K562 (cell line): ENCODE measurements at regions not wholly inside any gene's neighbourhood (a gene's known extent, or its start where the extent isn't known, plus 50 kb on each side); places are given as distances from the start of the nearest gene placed in this dataset.

ENCODE experiments used
- ATAC-seq: fragments of 200-7000 bp; cut with Tn5 transposase; 3 replicates; pipeline ENCODE4 v1.9.1; 2020; ENCODE audit warnings: moderate library complexity
- BruUV-seq: library from RNA; stranded (reverse); fragments of 400-500 nt; replicated peaks from 2 replicates; lab custom pipeline; 2021; lab: Mats Ljungman, UMichigan
- CTCF ChIA-PET: fragments of 300-600 bp; formaldehyde crosslinking; extraction: SDS; loops from one replicate; lab custom pipeline; 2021; ENCODE audit warnings: low intra/inter-chr PET ratio; lab: Yijun Ruan, JAX
- POLR2A ChIA-PET: fragments of 300-600, 350-650 bp; sonication (Branson Sonifier 250); formaldehyde crosslinking; extraction: SDS; loops from one replicate; lab custom pipeline; 2021; ENCODE audit warnings: antibody characterized with exemption, inconsistent platforms; lab: Yijun Ruan, JAX
- DNase-seq, 4 experiments: peaks; one replicate each; pipeline versions ENCODE4 v3.0.0 to v3.0.0-alpha.2; 2011 to 2018; ENCODE audit warnings: low spot score in 3 of 4, mixed read lengths in 3 of 4; ENCODE audit errors: extremely low read depth in 1 of 4
- FAIRE-seq: peaks from 2 replicates; lab custom pipeline; 2011; peaks lifted over from hg19 to GRCh38; lab: Jason Lieb, UNC
- H2AFZ ChIP-seq: 2 replicates; pipeline ENCODE4 v1.6.0; 2011; ENCODE audit warnings: low read depth, low read length, control low read depth, inconsistent platforms
- H3K27ac ChIP-seq: fragments of 200-600 bp; 3 replicates; pipeline ENCODE4 v1.8.0; 2011; ENCODE audit warnings: low read depth, mild to moderate bottlenecking, control low read depth, inconsistent platforms, low read length, moderate library complexity, mixed read lengths; ENCODE audit errors: extremely low read depth
- H3K27me3 ChIP-seq, 2 experiments: fragments of 300-600 bp in 1 of 2; 2 replicates in 1 of 2; 3 replicates in 1 of 2; pipeline versions ENCODE4 v1.6.0 to v1.8.0; 2011; ENCODE audit warnings: inconsistent platforms in 2 of 2, low read length in 2 of 2, mild to moderate bottlenecking in 1 of 2, mixed read lengths in 1 of 2, moderate library complexity in 1 of 2; ENCODE audit not compliant: control insufficient read depth in 2 of 2, insufficient read depth in 2 of 2
- H3K36me3 ChIP-seq: fragments of 300-600 bp; 3 replicates; pipeline ENCODE4 v1.8.0; 2011; ENCODE audit warnings: mild to moderate bottlenecking, low read length, inconsistent platforms; ENCODE audit not compliant: control insufficient read depth, insufficient read depth
- H3K4me1 ChIP-seq, 2 experiments: fragments of 200-600 bp in 1 of 2; replicated peaks in 1 of 2; 2 replicates in 1 of 2; 3 replicates in 1 of 2; pipeline versions ENCODE4 v1.5.1 to v1.8.0; 2011; ENCODE audit warnings: inconsistent platforms in 2 of 2, low read length in 2 of 2, mild to moderate bottlenecking in 1 of 2, mixed read lengths in 1 of 2, moderate library complexity in 1 of 2; ENCODE audit not compliant: control insufficient read depth in 2 of 2, insufficient read depth in 2 of 2
- H3K4me2 ChIP-seq: 2 replicates; pipeline ENCODE4 v1.6.1; 2011; ENCODE audit warnings: low read length, control low read depth, inconsistent platforms, mixed read lengths; ENCODE audit not compliant: insufficient read depth
- H3K4me3 ChIP-seq: fragments of 200-600 bp; sonication (generic), shearing (Covaris generic); 2 replicates; pipeline ENCODE4 v1.5.1; 2016; ENCODE audit warnings: control low read depth, inconsistent platforms
- H3K79me2 ChIP-seq: fragments of 200-600 bp; 3 replicates; pipeline ENCODE4 v1.8.0; 2011; ENCODE audit warnings: low read length, inconsistent platforms; ENCODE audit not compliant: control insufficient read depth, insufficient read depth
- H3K9ac ChIP-seq, 2 experiments: 2 replicates each; pipeline versions ENCODE4 v1.6.0 to v1.6.1; 2011; ENCODE audit warnings: low read depth in 2 of 2, low read length in 2 of 2, control low read depth in 1 of 2, inconsistent platforms in 1 of 2, mild to moderate bottlenecking in 1 of 2, mixed read lengths in 1 of 2; ENCODE audit not compliant: insufficient read depth in 1 of 2
- H3K9me1 ChIP-seq: one replicate; pipeline ENCODE4 v1.6.0; 2011; ENCODE audit warnings: inconsistent platforms, mild to moderate bottlenecking, low read length, moderate library complexity; ENCODE audit not compliant: control insufficient read depth, insufficient read depth
- H3K9me3 ChIP-seq: replicated peaks from 2 replicates; pipeline ENCODE4 v1.5.1; 2011; ENCODE audit warnings: low read depth, low read length, inconsistent platforms; ENCODE audit not compliant: control insufficient read depth, insufficient read depth
- H4K20me1 ChIP-seq: replicated peaks from 2 replicates; pipeline ENCODE4 v1.6.1; 2011; ENCODE audit warnings: low read length, inconsistent platforms, mixed read lengths; ENCODE audit not compliant: control insufficient read depth, insufficient read depth
- BDP1 ChIP-seq: IDR thresholded peaks from 3 replicates; pipeline ENCODE4 v1.6.1; 2011; ENCODE audit not compliant: insufficient read length, insufficient read depth
- BRD9 ChIP-seq: fragments of 450-650 bp; IDR thresholded peaks from 2 replicates; pipeline ENCODE4 v1.6.1; 2018; ENCODE audit warnings: low read depth; ENCODE audit not compliant: partially characterized antibody
- EHMT2 ChIP-seq: fragments of 450-650 bp; IDR thresholded peaks from 2 replicates; pipeline ENCODE4 v1.6.1; 2018; ENCODE audit warnings: antibody characterized with exemption
- HNRNPH1 ChIP-seq: fragments of 200-400 bp; formaldehyde crosslinking; optimal IDR thresholded peaks from 2 replicates; pipeline ENCODE3; 2017; ENCODE audit warnings: low read depth, mild to moderate bottlenecking, low read length, moderate library complexity
- POLR2B ChIP-seq: fragments of 450-650 bp; IDR thresholded peaks from 2 replicates; pipeline ENCODE4 v1.6.1; 2018; ENCODE audit warnings: low read depth; ENCODE audit not compliant: partially characterized antibody
- PYGO2 ChIP-seq: fragments of 450-650 bp; IDR thresholded peaks from 2 replicates; pipeline ENCODE4 v1.6.1; 2016; ENCODE audit warnings: mild to moderate bottlenecking, missing genetic modification characterization, moderate library complexity, missing compliant biosample characterization
- TEAD4 ChIP-seq, 2 experiments: sonication (generic) in 1 of 2; formaldehyde crosslinking in 1 of 2; IDR thresholded peaks; 2 replicates each; pipeline versions ENCODE4 v1.6.1 to v1.8.0; 2012 to 2022; ENCODE audit warnings: borderline replicate concordance in 1 of 2, inconsistent platforms in 1 of 2, low read length in 1 of 2, mild to moderate bottlenecking in 1 of 2, missing genetic modification reagents in 1 of 2
- TOE1 ChIP-seq, 2 experiments: fragments of 450-650 bp in 1 of 2; sonication (generic) in 1 of 2; formaldehyde crosslinking in 1 of 2; IDR thresholded peaks; 2 replicates each; pipeline versions ENCODE4 v1.7.1 to v1.8.0; 2016 to 2022; ENCODE audit warnings: borderline replicate concordance in 2 of 2, mild to moderate bottlenecking in 2 of 2, antibody characterized with exemption in 1 of 2, inconsistent platforms in 1 of 2, low read depth in 1 of 2, missing genetic modification reagents in 1 of 2, moderate library complexity in 1 of 2
- TRIM28 ChIP-seq: fragments of 450-650 bp; IDR thresholded peaks from 2 replicates; pipeline ENCODE4 v1.6.1; 2017
- ZC3H8 ChIP-seq: fragments of 450-650 bp; IDR thresholded peaks from 2 replicates; pipeline ENCODE4 v1.6.1; 2017
- WGBS: fragments of 100-300 bp; shearing (Covaris generic); methylation state at CpG from one replicate; pipeline ENCODE4 v1.1.6; 2016; ENCODE audit warnings: low coverage, mixed read lengths; ENCODE audit not compliant: insufficient coverage; ENCODE audit errors: missing lambda C conversion rate; 5-methylcytosine and 5-hydroxymethylcytosine counted together
- in situ Hi-C: fragments of 300-500 bp; cut with MboI; formaldehyde crosslinking; loops from 4 replicates; pipeline ENCODE4 v1.15.0; 2018; ENCODE audit warnings: inconsistent platforms, mixed read lengths
- intact Hi-C: fragments of 100-400 bp; cut with micrococcal nuclease; formaldehyde crosslinking; loops from 2 replicates; pipeline ENCODE4 v1.14.2; 2022
- TF ChIP-seq, protein P1 (sequence below): fragments of 450-650 bp; IDR thresholded peaks from 2 replicates; pipeline ENCODE4 v1.7.0; 2016; ENCODE audit warnings: borderline replicate concordance
- TF ChIP-seq, protein P2 (sequence below), 2 experiments: fragments of 450-650 bp; IDR thresholded peaks; 2 replicates each; pipeline ENCODE4 v1.6.1; 2016
- TF ChIP-seq, protein P3 (sequence below): fragments of 450-650 bp; formaldehyde crosslinking; IDR thresholded peaks from 2 replicates; pipeline ENCODE4 v1.4.0; 2022; ENCODE audit warnings: missing genetic modification characterization
- TF ChIP-seq, protein P4 (sequence below): fragments of 450-650 bp; formaldehyde crosslinking; IDR thresholded peaks from 2 replicates; pipeline ENCODE4 v1.4.0; 2020; ENCODE audit warnings: mild to moderate bottlenecking, moderate library complexity

DNA sequence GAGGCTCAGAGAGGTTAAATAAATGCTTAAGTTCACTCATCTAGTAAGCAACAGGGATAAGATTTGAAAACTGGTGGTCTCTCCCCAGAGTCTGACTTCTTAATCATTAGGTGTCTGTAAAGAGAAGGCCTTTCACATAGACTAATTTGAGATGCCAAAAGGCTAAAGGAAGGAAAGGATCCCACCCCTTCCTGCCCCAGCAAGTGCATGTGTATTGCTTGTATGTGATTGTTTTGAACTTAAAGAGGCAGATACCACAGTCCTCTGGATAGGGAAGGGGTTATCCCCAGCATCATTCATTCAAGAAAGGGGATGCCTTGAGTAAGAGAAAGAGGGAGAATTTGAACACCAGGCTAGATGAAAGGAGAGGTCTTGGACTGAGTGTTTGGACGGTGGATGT is 192.0 kb downstream of the OGFRL1 start:
- BruUV-seq, result no TSS peak

More for the DNA sequence above, 192.0 kb downstream of the OGFRL1 start:
- ChIA-PET POLR2A (no interaction called here), CTCF (no interaction called here)
- H3K27me3 ChIP-seq, result no peaks in the 10 kb centered on the region
- H3K36me3 ChIP-seq, result no peaks in the 10 kb centered on the region
- no peaks in the 10 kb centered on the region for H3K79me2 ChIP-seq
- no peaks in the 10 kb centered on the region for H3K4me1 ChIP-seq
- intact Hi-C loops, result no loop called here
- no peak for FAIRE-seq
- no peak overlapping the region for H2AFZ ChIP-seq
- H3K9ac ChIP-seq, result no peak overlapping the region
- no peaks in the 10 kb centered on the region for H3K9me3 ChIP-seq
- H4K20me1 ChIP-seq, result no peaks in the 10 kb centered on the region
- H3K4me2 ChIP-seq, result no peak overlapping the region
- WGBS, result 14% methylated on average over 1 of the region's 1 CpG
- in situ Hi-C loops, result no loop called here
- no peak overlapping the region for H3K27ac ChIP-seq
- ATAC-seq, result no peak
- DNase-seq, result no peak
- H3K4me3 ChIP-seq, result no peak overlapping the region
- H3K9me1 ChIP-seq, result no peaks in the 10 kb centered on the region
- TF ChIP-seq, protein P1, sequence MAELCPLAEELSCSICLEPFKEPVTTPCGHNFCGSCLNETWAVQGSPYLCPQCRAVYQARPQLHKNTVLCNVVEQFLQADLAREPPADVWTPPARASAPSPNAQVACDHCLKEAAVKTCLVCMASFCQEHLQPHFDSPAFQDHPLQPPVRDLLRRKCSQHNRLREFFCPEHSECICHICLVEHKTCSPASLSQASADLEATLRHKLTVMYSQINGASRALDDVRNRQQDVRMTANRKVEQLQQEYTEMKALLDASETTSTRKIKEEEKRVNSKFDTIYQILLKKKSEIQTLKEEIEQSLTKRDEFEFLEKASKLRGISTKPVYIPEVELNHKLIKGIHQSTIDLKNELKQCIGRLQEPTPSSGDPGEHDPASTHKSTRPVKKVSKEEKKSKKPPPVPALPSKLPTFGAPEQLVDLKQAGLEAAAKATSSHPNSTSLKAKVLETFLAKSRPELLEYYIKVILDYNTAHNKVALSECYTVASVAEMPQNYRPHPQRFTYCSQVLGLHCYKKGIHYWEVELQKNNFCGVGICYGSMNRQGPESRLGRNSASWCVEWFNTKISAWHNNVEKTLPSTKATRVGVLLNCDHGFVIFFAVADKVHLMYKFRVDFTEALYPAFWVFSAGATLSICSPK, result no peak
- TF ChIP-seq HNRNPH1 (no peak), POLR2B (no peak), TEAD4 (IDR thresholded peaks at IDR 0.05; ENCODE audit: low read length) (no peak), TEAD4 (CRISPR knock-in tag; IDR thresholded peaks at IDR 0.05; ENCODE audit: borderline replicate concordance) (no peak), EHMT2 (no peak), TOE1 (IDR thresholded peaks at IDR 0.05; ENCODE audit: borderline replicate concordance) (no peak), TOE1 (CRISPR knock-in tag; IDR thresholded peaks at IDR 0.05; ENCODE audit: borderline replicate concordance, low read depth) (no peak), TRIM28 (no peak), PYGO2 (tag) (no peak), ZC3H8 (no peak), BDP1 (no peak), BRD9 (no peak)
- TF ChIP-seq, protein P2, sequence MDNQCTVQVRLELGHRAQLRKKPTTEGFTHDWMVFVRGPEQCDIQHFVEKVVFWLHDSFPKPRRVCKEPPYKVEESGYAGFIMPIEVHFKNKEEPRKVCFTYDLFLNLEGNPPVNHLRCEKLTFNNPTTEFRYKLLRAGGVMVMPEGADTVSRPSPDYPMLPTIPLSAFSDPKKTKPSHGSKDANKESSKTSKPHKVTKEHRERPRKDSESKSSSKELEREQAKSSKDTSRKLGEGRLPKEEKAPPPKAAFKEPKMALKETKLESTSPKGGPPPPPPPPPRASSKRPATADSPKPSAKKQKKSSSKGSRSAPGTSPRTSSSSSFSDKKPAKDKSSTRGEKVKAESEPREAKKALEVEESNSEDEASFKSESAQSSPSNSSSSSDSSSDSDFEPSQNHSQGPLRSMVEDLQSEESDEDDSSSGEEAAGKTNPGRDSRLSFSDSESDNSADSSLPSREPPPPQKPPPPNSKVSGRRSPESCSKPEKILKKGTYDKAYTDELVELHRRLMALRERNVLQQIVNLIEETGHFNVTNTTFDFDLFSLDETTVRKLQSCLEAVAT (IDR thresholded peaks at IDR 0.05), result no peak
- TF ChIP-seq, protein P3, sequence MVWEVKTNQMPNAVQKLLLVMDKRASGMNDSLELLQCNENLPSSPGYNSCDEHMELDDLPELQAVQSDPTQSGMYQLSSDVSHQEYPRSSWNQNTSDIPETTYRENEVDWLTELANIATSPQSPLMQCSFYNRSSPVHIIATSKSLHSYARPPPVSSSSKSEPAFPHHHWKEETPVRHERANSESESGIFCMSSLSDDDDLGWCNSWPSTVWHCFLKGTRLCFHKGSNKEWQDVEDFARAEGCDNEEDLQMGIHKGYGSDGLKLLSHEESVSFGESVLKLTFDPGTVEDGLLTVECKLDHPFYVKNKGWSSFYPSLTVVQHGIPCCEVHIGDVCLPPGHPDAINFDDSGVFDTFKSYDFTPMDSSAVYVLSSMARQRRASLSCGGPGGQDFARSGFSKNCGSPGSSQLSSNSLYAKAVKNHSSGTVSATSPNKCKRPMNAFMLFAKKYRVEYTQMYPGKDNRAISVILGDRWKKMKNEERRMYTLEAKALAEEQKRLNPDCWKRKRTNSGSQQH (CRISPR knock-in tag), result no peak
- TF ChIP-seq, protein P4, sequence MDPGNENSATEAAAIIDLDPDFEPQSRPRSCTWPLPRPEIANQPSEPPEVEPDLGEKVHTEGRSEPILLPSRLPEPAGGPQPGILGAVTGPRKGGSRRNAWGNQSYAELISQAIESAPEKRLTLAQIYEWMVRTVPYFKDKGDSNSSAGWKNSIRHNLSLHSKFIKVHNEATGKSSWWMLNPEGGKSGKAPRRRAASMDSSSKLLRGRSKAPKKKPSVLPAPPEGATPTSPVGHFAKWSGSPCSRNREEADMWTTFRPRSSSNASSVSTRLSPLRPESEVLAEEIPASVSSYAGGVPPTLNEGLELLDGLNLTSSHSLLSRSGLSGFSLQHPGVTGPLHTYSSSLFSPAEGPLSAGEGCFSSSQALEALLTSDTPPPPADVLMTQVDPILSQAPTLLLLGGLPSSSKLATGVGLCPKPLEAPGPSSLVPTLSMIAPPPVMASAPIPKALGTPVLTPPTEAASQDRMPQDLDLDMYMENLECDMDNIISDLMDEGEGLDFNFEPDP, result no peak
